ENCODE measurements at regions not wholly inside any gene's neighbourhood (a gene's known extent, or its start where the extent isn't known, plus 50 kb on each side); places are given as distances from the start of the nearest gene placed in this dataset.

DNA sequence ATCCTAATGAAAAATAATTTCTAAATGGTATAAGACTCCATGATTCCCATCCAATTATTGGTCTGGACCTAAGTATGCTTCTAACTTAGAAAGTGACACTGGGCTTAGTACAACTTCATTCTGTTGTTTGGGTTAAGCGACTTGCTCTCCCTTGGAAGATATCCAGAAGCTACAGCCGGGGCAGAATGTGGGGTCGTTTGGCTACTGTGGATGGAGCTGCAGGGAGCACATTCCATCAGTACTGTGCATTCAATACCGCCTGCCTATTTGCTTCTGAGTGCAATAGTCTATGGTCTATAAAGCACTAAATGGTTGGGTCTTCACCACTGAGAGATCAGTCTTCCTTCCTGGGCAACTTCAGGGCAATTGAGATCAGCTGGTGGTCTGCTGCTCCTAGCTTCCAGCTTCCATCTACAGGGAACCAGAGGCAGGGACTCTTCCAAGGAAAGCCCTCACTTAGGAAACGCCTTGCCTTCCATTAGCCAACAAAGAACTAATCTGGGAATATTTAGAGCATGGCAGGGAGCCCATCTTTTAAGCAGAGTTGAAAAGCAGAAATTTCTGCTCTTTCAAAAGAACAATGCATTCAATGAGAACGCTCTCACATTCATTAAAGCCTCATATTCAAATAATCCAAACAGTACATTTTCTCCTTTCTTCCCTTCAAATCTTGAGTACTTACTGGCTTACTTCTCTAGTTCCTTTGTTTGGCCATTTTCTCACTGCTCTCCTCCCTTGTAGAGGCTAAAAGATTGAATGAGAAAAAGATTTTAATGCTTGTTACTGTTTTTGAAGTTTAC is 1049.9 kb upstream of the TENM3 start:
- Histone ChIP-seq H3K9me3 (ENCODE audit: insufficient read depth, low read depth, low read length) (no peaks in the 10 kb centered on the region), H3K9ac (ENCODE audit: low read depth, low read length) (no peak overlapping the region), H3K36me3 (ENCODE audit: insufficient read depth, low read depth, low read length) (no peaks in the 10 kb centered on the region), H3K4me3 (ENCODE audit: low read length) (no peak overlapping the region), H3K4me1 (ENCODE audit: insufficient read depth, low read length) (peaks cover 9% of the 10 kb centered on the region), H3K27ac (ENCODE audit: low read length) (no peak overlapping the region), H3K27me3 (ENCODE audit: insufficient read depth, low read length) (no peaks in the 10 kb centered on the region)

DNA sequence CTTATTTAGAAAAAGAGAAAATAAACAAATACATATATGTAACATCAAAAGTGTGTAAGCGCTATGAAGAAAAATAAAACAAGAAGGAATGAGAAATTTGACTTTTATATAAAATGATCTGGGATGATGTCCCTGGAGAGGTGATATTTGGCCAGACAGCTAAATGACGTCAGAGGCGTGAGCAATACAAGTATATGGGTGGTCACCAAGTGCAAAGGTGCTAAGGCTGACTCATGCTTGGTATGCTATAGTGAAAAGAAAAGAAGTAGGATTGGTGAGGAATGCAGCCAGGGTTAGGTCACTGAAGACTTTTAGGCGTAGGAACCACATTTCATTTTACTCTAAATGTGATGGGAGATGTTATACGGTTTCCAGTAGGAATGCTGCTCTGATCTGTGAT is 1049.1 kb upstream of the TENM3 start:
- H3K4me3 ChIP-seq (ENCODE audit: low read length): no peak overlapping the region
- H3K9me3 ChIP-seq (ENCODE audit: insufficient read depth, low read depth, low read length): no peaks in the 10 kb centered on the region
- no peaks in the 10 kb centered on the region for H3K36me3 ChIP-seq (ENCODE audit: insufficient read depth, low read depth, low read length)
- H3K4me1 ChIP-seq (ENCODE audit: insufficient read depth, low read length): peaks cover 9% of the 10 kb centered on the region
- no peaks in the 10 kb centered on the region for H3K27me3 ChIP-seq (ENCODE audit: insufficient read depth, low read length)
- H3K27ac ChIP-seq (ENCODE audit: low read length): no peak overlapping the region
- no peak overlapping the region for H3K9ac ChIP-seq (ENCODE audit: low read depth, low read length)

DNA sequence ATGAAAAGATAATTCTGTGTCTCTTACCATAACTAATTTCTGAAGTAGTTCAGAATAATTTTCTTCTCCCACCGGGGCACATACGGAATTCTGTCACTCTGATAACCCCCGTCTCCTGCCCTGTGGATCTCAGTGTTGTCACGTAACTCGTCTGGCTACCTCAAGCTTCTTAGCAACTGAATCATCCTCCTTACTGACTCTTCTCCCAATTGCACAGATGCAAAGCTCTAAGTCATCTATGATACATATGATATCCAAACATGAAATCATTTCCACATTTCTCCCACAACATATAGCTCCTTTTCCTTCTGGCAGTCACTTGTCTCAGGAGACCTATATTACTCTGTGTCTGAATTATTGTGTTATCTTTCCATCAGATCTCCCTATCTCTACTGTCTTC is 1043.1 kb upstream of the TENM3 start:
- H3K27ac ChIP-seq (ENCODE audit: low read length): no peak overlapping the region
- no peaks in the 10 kb centered on the region for H3K9me3 ChIP-seq (ENCODE audit: insufficient read depth, low read depth, low read length)
- H3K27me3 ChIP-seq (ENCODE audit: insufficient read depth, low read length): no peaks in the 10 kb centered on the region
- H3K4me1 ChIP-seq (ENCODE audit: insufficient read depth, low read length): no peaks in the 10 kb centered on the region
- no peaks in the 10 kb centered on the region for H3K36me3 ChIP-seq (ENCODE audit: insufficient read depth, low read depth, low read length)
- H3K9ac ChIP-seq (ENCODE audit: low read depth, low read length): no peak overlapping the region
- H3K4me3 ChIP-seq (ENCODE audit: low read length): no peak overlapping the region

DNA sequence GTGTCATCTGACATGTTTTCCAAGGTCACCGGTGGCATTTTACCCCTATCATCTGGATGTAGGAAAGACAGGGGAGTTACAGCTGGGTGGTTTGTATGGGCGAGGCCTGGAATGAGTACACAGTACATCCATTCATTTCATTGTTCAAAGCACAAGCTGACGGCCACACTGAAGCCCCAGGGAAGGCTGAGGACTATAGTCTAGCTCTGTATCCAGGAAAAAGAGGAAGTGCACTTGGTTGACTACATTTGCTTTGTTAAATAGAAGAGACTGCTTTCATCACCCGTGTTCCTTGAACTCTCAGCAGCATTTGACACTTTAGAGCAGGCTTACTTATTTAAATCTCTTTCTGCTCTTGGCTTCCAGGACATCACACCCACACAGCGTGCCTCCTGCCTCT is 1041.0 kb upstream of the TENM3 start:
- Histone ChIP-seq H3K27me3 (ENCODE audit: insufficient read depth, low read length) (no peaks in the 10 kb centered on the region), H3K4me1 (ENCODE audit: insufficient read depth, low read length) (no peaks in the 10 kb centered on the region), H3K4me3 (ENCODE audit: low read length) (no peak overlapping the region), H3K9me3 (ENCODE audit: insufficient read depth, low read depth, low read length) (no peaks in the 10 kb centered on the region), H3K27ac (ENCODE audit: low read length) (no peak overlapping the region), H3K9ac (ENCODE audit: low read depth, low read length) (no peak overlapping the region), H3K36me3 (ENCODE audit: insufficient read depth, low read depth, low read length) (no peaks in the 10 kb centered on the region)

DNA sequence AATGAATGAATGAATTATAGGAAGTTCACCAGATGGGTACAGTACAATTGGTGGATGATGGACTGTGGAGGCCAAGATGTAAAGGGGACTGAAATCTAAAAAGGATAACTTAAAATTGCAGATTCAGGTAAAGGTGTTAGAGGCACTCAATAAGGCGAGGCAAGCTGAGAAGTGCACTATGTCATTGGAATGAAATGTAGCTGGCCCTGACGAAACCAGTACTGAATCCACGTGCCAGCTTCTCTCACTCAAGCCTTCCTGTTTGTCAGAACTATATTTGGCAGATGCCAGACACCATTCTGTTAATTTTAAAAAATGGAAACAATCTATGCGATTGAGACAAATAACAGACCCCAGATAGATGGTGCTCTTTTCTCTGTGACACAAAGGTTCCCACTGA is 1039.1 kb upstream of the TENM3 start:
- Histone ChIP-seq H3K27ac (ENCODE audit: low read length) (no peak overlapping the region), H3K36me3 (ENCODE audit: insufficient read depth, low read depth, low read length) (no peaks in the 10 kb centered on the region), H3K4me3 (ENCODE audit: low read length) (no peak overlapping the region), H3K9ac (ENCODE audit: low read depth, low read length) (no peak overlapping the region), H3K4me1 (ENCODE audit: insufficient read depth, low read length) (no peaks in the 10 kb centered on the region), H3K27me3 (ENCODE audit: insufficient read depth, low read length) (no peaks in the 10 kb centered on the region), H3K9me3 (ENCODE audit: insufficient read depth, low read depth, low read length) (no peaks in the 10 kb centered on the region)

DNA sequence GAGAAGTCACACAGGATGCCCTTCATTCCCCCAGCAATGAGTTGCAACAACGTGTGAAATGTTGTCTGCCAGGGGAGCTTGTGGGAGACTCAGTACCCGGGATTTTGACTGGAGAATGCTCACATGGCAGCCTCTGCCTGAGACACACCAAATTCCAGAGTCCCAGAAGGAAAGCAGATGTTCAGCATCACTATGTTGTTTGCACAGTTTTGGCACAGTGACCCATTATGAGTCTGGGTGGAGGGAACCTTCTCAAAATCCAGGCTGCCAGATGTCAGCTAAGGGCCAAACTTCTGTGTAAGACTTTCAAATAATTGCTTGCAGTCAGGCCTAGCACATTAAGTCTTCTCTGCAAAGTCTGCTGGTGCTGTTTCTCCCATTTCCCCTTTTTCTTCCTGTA is 1029.7 kb upstream of the TENM3 start:
- Histone ChIP-seq H3K4me1 (ENCODE audit: insufficient read depth, low read length) (no peaks in the 10 kb centered on the region), H3K9me3 (ENCODE audit: insufficient read depth, low read depth, low read length) (no peaks in the 10 kb centered on the region), H3K36me3 (ENCODE audit: insufficient read depth, low read depth, low read length) (no peaks in the 10 kb centered on the region), H3K27ac (ENCODE audit: low read length) (no peak overlapping the region), H3K27me3 (ENCODE audit: insufficient read depth, low read length) (no peaks in the 10 kb centered on the region), H3K9ac (ENCODE audit: low read depth, low read length) (no peak overlapping the region), H3K4me3 (ENCODE audit: low read length) (no peak overlapping the region)

DNA sequence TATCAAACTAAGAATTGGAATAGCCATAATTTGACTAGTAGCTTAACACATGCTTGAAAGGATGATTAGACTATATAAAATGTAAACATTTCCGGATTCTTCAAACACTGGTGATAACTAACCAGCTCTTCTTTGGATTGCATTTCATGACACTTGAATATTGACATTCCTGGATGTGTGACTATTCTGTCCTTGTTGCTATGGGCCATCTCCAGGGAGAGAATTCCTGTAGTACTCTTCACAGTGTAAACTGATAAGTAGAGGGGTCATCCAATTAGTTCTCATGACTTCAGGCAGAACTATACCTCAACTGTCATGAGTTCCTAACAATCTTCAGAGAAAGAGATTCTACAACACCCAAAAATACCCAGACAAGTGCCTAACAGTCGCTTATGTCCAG is 1026.7 kb upstream of the TENM3 start:
- H3K4me1 ChIP-seq (ENCODE audit: insufficient read depth, low read length): no peaks in the 10 kb centered on the region
- no peaks in the 10 kb centered on the region for H3K36me3 ChIP-seq (ENCODE audit: insufficient read depth, low read depth, low read length)
- H3K27me3 ChIP-seq (ENCODE audit: insufficient read depth, low read length): no peaks in the 10 kb centered on the region
- H3K9ac ChIP-seq (ENCODE audit: low read depth, low read length): no peak overlapping the region
- no peak overlapping the region for H3K4me3 ChIP-seq (ENCODE audit: low read length)
- no peaks in the 10 kb centered on the region for H3K9me3 ChIP-seq (ENCODE audit: insufficient read depth, low read depth, low read length)
- H3K27ac ChIP-seq (ENCODE audit: low read length): no peak overlapping the region

DNA sequence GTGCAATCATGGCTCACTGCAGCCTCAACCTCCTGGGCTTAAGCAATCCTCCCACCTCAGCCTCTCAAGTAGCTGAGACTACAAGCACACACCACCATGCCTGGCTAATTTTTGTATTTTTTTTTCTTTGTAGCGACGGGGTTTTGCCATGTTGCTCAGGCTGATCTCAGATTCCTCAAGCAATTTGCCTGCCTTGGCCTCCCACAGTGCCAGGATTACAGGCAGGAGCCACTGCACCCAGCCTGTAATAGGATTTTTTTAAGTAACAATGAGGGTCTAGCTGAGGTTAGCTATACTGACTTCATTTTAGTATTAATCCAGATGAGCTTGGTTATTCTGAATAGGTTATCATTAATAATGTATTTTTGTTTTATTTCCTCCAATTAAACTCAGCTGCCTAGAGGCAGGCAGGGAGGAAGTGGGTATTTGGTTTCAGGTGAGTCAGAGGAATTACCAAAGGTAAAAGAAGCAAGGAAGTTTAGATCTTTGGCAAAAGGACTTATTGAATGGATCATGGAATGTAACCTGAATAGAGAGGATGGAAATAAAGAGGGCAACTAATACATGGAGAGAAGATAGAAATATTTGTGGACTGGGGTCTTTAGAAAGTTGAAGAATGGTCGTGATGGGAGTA is 1023.3 kb upstream of the TENM3 start:
- Histone ChIP-seq H3K36me3 (ENCODE audit: insufficient read depth, low read depth, low read length) (no peaks in the 10 kb centered on the region), H3K4me1 (ENCODE audit: insufficient read depth, low read length) (no peaks in the 10 kb centered on the region), H3K9ac (ENCODE audit: low read depth, low read length) (no peak overlapping the region), H3K4me3 (ENCODE audit: low read length) (no peak overlapping the region), H3K27ac (ENCODE audit: low read length) (no peak overlapping the region), H3K9me3 (ENCODE audit: insufficient read depth, low read depth, low read length) (no peaks in the 10 kb centered on the region), H3K27me3 (ENCODE audit: insufficient read depth, low read length) (no peaks in the 10 kb centered on the region)

DNA sequence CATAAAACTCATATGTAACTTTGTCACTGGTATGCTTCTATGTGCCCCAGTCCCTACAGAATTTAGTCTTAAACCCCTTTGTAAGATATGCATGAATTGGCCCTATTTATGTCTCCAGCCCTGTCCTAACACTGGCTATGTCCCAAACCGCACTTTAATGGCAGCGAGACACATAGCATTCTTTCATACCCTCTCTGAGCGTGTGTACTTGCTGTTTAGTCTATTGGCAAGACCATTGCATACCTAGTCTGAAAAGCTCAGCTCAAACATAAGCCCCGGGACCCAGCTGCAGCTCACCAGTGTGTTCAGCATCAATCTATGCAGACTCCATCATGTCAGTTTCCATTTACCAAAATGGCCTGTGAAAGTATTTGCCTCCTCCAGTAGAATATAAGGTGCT is 1018.4 kb upstream of the TENM3 start:
- no peaks in the 10 kb centered on the region for H3K27me3 ChIP-seq (ENCODE audit: insufficient read depth, low read length)
- no peak overlapping the region for H3K27ac ChIP-seq (ENCODE audit: low read length)
- no peak overlapping the region for H3K4me3 ChIP-seq (ENCODE audit: low read length)
- no peaks in the 10 kb centered on the region for H3K9me3 ChIP-seq (ENCODE audit: insufficient read depth, low read depth, low read length)
- H3K9ac ChIP-seq (ENCODE audit: low read depth, low read length): no peak overlapping the region
- H3K4me1 ChIP-seq (ENCODE audit: insufficient read depth, low read length): peaks cover 13% of the 10 kb centered on the region; the same call in 1 of the 2 replicates
- no peaks in the 10 kb centered on the region for H3K36me3 ChIP-seq (ENCODE audit: insufficient read depth, low read depth, low read length)

DNA sequence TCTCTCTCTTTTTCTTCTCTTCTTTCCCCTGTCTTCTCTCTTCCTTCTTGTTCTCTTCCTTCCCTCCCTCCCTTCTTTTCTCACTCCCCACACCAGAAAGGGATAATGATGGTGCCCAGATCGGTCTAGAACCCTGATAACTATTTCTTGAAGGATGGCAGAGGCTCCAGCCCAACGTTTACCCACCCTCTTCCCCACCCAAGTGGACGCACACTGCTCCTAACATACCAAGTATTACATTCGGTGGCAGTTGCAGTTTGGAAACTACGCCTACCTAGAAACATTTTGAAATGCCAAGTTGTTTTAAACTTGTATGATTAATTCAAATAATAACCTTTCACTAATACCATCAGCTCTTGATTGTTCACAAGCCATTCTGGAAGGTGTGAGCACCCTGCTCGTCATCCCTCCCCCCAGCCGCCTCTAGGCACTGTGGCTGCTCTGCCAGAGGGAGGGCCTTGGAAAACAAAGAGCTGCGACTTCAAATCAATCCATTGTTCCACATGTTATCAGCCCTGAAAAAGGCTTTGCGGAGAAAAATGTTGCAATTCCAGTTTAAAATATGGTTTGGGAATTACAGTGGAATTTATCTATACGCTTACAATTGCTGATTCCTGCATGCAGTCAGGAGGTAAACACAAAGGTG is 1017.5 kb upstream of the TENM3 start:
- H3K9ac ChIP-seq (ENCODE audit: low read depth, low read length): no peak overlapping the region
- H3K27ac ChIP-seq (ENCODE audit: low read length): no peak overlapping the region
- no peaks in the 10 kb centered on the region for H3K36me3 ChIP-seq (ENCODE audit: insufficient read depth, low read depth, low read length)
- no peak overlapping the region for H3K4me3 ChIP-seq (ENCODE audit: low read length)
- H3K4me1 ChIP-seq (ENCODE audit: insufficient read depth, low read length): peaks cover 13% of the 10 kb centered on the region; the same call in 1 of the 2 replicates
- H3K27me3 ChIP-seq (ENCODE audit: insufficient read depth, low read length): no peaks in the 10 kb centered on the region
- no peaks in the 10 kb centered on the region for H3K9me3 ChIP-seq (ENCODE audit: insufficient read depth, low read depth, low read length)

DNA sequence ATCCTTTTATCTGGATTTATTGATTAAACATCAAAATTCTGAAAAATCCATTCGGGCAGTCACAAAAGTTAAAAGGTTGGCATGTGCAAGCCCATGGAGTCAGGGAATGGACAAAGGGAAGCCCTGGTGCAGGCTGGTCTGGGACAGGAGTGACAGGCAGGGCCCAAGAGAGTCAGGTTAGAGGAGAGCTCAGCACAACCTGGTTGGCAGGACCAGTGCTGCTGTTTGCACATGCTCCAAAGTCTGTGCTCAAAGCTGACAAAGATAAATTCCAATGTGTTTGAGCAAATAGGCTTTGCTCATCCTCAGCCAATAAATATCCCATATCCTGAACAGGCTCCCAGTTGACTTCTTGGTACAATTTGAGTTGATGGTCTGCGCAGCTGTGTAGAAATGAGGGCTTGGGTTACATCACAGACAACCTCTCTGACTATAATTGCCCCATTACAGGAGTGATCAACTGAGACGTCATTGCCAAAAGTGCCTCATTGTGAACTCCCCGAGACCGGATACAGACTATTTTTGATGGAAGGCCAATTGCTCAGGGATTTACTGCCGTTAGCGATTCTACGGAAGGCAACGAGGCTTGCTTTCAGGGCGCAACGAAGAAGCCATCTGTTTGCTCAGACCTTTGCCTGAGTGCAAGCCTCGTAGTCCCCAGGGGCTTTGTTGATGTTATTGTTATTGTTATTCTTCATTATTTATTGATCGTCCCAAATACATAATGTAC is 1008.1 kb upstream of the TENM3 start:
- no peaks in the 10 kb centered on the region for H3K27me3 ChIP-seq (ENCODE audit: insufficient read depth, low read length)
- no peak overlapping the region for H3K27ac ChIP-seq (ENCODE audit: low read length)
- H3K9me3 ChIP-seq (ENCODE audit: insufficient read depth, low read depth, low read length): no peaks in the 10 kb centered on the region
- H3K36me3 ChIP-seq (ENCODE audit: insufficient read depth, low read depth, low read length): no peaks in the 10 kb centered on the region
- H3K9ac ChIP-seq (ENCODE audit: low read depth, low read length): no peak overlapping the region
- H3K4me1 ChIP-seq (ENCODE audit: insufficient read depth, low read length): no peaks in the 10 kb centered on the region
- no peak overlapping the region for H3K4me3 ChIP-seq (ENCODE audit: low read length)

Measured in iPS-20b (cell line).